ENCODE measurements at regions not wholly inside any gene's neighbourhood (a gene's known extent, or its start where the extent isn't known, plus 50 kb on each side); places are given as distances from the start of the nearest gene placed in this dataset.

GRCh38 chr15:94970096-94970495, 738.7 kb downstream of the MCTP2 start:
- no peak overlapping the region for H3K27ac ChIP-seq
- DNase-seq = no peak
- H3K36me3 ChIP-seq (replicated peaks in 1 of 2) = no peaks in the 10 kb centered on the region
- TF ChIP-seq CTCF (IDR thresholded peaks at IDR 0.05) (no peak), POLR2A (IDR thresholded peaks at IDR 0.05) (no peak)
- H3K4me1 ChIP-seq (replicated peaks in 1 of 2) = no peaks in the 10 kb centered on the region
- 88 to 97% (median 91%) methylated on average over 1 of the region's 1 CpG for WGBS, 4 donors
- no peaks in the 10 kb centered on the region for H3K9me3 ChIP-seq (replicated peaks in 1 of 3)
- intact Hi-C loops (cut with DNase I) = no loop called here
- no peaks in the 10 kb centered on the region for H3K27me3 ChIP-seq
- H3K4me3 ChIP-seq = no peak overlapping the region

GRCh38 chr15:94970802-94971201, 739.4 kb downstream of the MCTP2 start:
- no peak for DNase-seq
- intact Hi-C loops (cut with DNase I) = no loop called here
- H3K36me3 ChIP-seq (replicated peaks in 1 of 2) = no peaks in the 10 kb centered on the region
- H3K27ac ChIP-seq = no peak overlapping the region
- no peak overlapping the region for H3K4me3 ChIP-seq
- H3K9me3 ChIP-seq (replicated peaks in 1 of 3) = no peaks in the 10 kb centered on the region
- TF ChIP-seq CTCF (IDR thresholded peaks at IDR 0.05) (no peak), POLR2A (IDR thresholded peaks at IDR 0.05) (no peak)
- 41 to 57% (median 51%) methylated on average over 9 of the region's 9 CpGs for WGBS, 4 donors
- H3K27me3 ChIP-seq = no peaks in the 10 kb centered on the region
- no peaks in the 10 kb centered on the region for H3K4me1 ChIP-seq (replicated peaks in 1 of 2)

- no peak for DNase-seq
- no peaks in the 10 kb centered on the region for H3K36me3 ChIP-seq (replicated peaks in 1 of 2)
- H3K9me3 ChIP-seq (replicated peaks in 1 of 3) = no peaks in the 10 kb centered on the region
- H3K27me3 ChIP-seq = no peaks in the 10 kb centered on the region
- H3K4me3 ChIP-seq = no peak overlapping the region
- intact Hi-C loops (cut with DNase I) = no loop called here
- 75 to 86% (median 78%) methylated on average over 2 of the region's 2 CpGs for WGBS, 4 donors
- H3K27ac ChIP-seq = no peak overlapping the region
- H3K4me1 ChIP-seq (replicated peaks in 1 of 2) = no peaks in the 10 kb centered on the region
- no peak for TF ChIP-seq POLR2A (IDR thresholded peaks at IDR 0.05)
- no peak for TF ChIP-seq CTCF (IDR thresholded peaks at IDR 0.05)
Measured at GRCh38 chr15:94972314-94972713, 741.0 kb downstream of the MCTP2 start.

GRCh38 chr15:94987085-94987484, 755.7 kb downstream of the MCTP2 start:
- Histone ChIP-seq H3K27me3 (no peaks in the 10 kb centered on the region), H3K27ac (no peak overlapping the region), H3K4me1 (replicated peaks in 1 of 2) (no peaks in the 10 kb centered on the region), H3K9me3 (replicated peaks in 1 of 3) (no peaks in the 10 kb centered on the region), H3K36me3 (replicated peaks in 1 of 2) (no peaks in the 10 kb centered on the region), H3K4me3 (no peak overlapping the region)
- no peak for TF ChIP-seq POLR2A (IDR thresholded peaks at IDR 0.05)
- TF ChIP-seq CTCF (IDR thresholded peaks at IDR 0.05) = no peak
- no peak for DNase-seq
- intact Hi-C loops (cut with DNase I) = no loop called here
- WGBS, 4 donors = 71 to 91% (median 84%) methylated on average over 1 of the region's 1 CpG
